ENCODE measurements at regions not wholly inside any gene's neighbourhood (a gene's known extent, or its start where the extent isn't known, plus 50 kb on each side); places are given as distances from the start of the nearest gene placed in this dataset.
A peak's percentile ranks its signal among the peaks of the same experiment; 100 is the strongest.

DNA sequence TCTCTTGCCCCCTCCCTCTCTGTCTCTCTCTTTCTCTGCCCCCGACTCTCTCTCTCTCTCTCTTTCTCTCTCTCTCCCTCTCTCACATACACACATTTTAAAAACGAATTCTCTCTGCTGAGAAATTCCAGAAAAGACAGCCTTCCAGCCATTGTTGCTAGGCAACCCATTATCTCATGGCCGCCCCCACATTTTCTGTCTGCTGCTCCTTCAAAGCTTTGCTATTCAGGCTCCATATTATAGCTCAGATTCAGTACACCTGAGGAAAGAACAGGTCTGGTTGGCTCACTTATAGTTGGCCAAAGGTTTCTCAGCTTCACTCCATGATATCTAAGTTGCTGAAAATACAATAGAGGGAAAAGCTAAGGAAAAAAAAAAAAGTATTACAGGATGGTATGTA lies 174.4 kb upstream of the RADX start:
- no peak overlapping the region for H3K4me3 ChIP-seq (ENCODE audit: low read depth, low read length)
- no peak overlapping the region for H3K27ac ChIP-seq (ENCODE audit: low read depth, low read length)
- no peak overlapping the region for H2AFZ ChIP-seq (ENCODE audit: low read length, unreplicated experiment)
- H3K4me1 ChIP-seq (ENCODE audit: control insufficient read depth, insufficient read depth, low read length, unreplicated experiment): no peaks in the 10 kb centered on the region
- H3K36me3 ChIP-seq (ENCODE audit: insufficient read depth, low read length): no peaks in the 10 kb centered on the region
- no peaks in the 10 kb centered on the region for H3K79me2 ChIP-seq (ENCODE audit: control insufficient read depth, insufficient read depth, low read length, unreplicated experiment)
- no peaks in the 10 kb centered on the region for H3K27me3 ChIP-seq (ENCODE audit: insufficient read depth, low read length)

DNA sequence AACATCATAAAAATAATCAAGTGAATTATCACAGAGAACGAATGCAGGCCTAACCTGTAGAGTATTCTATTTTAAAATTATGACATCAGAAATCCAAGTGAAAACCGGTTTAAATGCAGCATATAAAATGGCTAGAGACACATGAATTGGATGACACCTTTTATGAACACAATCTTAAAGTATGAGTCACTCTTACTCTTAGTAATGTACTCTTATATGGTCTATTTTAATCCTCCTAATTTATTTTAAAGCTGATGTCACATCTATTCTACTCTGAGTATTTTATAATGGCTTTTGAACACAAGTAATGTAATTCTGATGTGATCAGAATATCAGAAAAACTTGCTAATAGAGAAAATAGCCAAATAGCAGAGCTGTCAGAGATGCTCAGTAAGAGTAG lies 161.4 kb upstream of the RADX start:
- no peaks in the 10 kb centered on the region for H3K4me1 ChIP-seq (ENCODE audit: control insufficient read depth, insufficient read depth, low read length, unreplicated experiment)
- no peaks in the 10 kb centered on the region for H3K27me3 ChIP-seq (ENCODE audit: insufficient read depth, low read length)
- H3K4me3 ChIP-seq (ENCODE audit: low read depth, low read length): no peak overlapping the region
- H3K36me3 ChIP-seq (ENCODE audit: insufficient read depth, low read length): no peaks in the 10 kb centered on the region
- H3K79me2 ChIP-seq (ENCODE audit: control insufficient read depth, insufficient read depth, low read length, unreplicated experiment): no peaks in the 10 kb centered on the region
- no peak overlapping the region for H3K27ac ChIP-seq (ENCODE audit: low read depth, low read length)
- no peak overlapping the region for H2AFZ ChIP-seq (ENCODE audit: low read length, unreplicated experiment)

DNA sequence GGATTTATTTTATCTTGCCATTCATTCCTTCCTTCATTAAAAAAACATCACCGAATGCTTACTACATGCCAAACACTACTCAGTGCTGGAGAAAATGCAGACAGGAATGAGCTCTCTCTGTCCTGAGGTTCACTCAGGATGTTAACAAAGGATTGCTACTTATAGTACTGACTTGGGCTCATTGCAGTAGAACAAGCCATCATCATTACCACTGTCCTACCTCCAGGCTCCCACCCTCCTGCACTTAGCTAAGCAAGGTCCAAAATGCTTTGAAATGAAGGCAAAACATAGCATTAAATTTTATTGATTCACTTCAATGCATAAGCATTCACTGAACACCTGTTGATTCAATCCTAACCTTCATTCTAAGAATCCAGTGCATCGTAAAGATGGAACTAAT lies 159.8 kb upstream of the RADX start:
- no peaks in the 10 kb centered on the region for H3K36me3 ChIP-seq (ENCODE audit: insufficient read depth, low read length)
- H2AFZ ChIP-seq (ENCODE audit: low read length, unreplicated experiment): no peak overlapping the region
- no peak overlapping the region for H3K27ac ChIP-seq (ENCODE audit: low read depth, low read length)
- no peaks in the 10 kb centered on the region for H3K27me3 ChIP-seq (ENCODE audit: insufficient read depth, low read length)
- no peaks in the 10 kb centered on the region for H3K79me2 ChIP-seq (ENCODE audit: control insufficient read depth, insufficient read depth, low read length, unreplicated experiment)
- no peaks in the 10 kb centered on the region for H3K4me1 ChIP-seq (ENCODE audit: control insufficient read depth, insufficient read depth, low read length, unreplicated experiment)
- H3K4me3 ChIP-seq (ENCODE audit: low read depth, low read length): no peak overlapping the region

GRCh38 chrX:106454991-106455390 lies 156.8 kb upstream of the RADX start:
- Histone ChIP-seq H3K36me3 (ENCODE audit: insufficient read depth, low read length) (no peaks in the 10 kb centered on the region), H3K79me2 (ENCODE audit: control insufficient read depth, insufficient read depth, low read length, unreplicated experiment) (no peaks in the 10 kb centered on the region), H3K27me3 (ENCODE audit: insufficient read depth, low read length) (no peaks in the 10 kb centered on the region), H3K4me1 (ENCODE audit: control insufficient read depth, insufficient read depth, low read length, unreplicated experiment) (no peaks in the 10 kb centered on the region), H3K4me3 (ENCODE audit: low read depth, low read length) (no peak overlapping the region), H3K27ac (ENCODE audit: low read depth, low read length) (no peak overlapping the region), H2AFZ (ENCODE audit: low read length, unreplicated experiment) (no peak overlapping the region)

- H3K4me1 ChIP-seq (ENCODE audit: control insufficient read depth, insufficient read depth, low read length, unreplicated experiment): no peaks in the 10 kb centered on the region
- no peaks in the 10 kb centered on the region for H3K36me3 ChIP-seq (ENCODE audit: insufficient read depth, low read length)
- H2AFZ ChIP-seq (ENCODE audit: low read length, unreplicated experiment): no peak overlapping the region
- no peak overlapping the region for H3K4me3 ChIP-seq (ENCODE audit: low read depth, low read length)
- no peaks in the 10 kb centered on the region for H3K27me3 ChIP-seq (ENCODE audit: insufficient read depth, low read length)
- H3K27ac ChIP-seq (ENCODE audit: low read depth, low read length): no peak overlapping the region
- no peaks in the 10 kb centered on the region for H3K79me2 ChIP-seq (ENCODE audit: control insufficient read depth, insufficient read depth, low read length, unreplicated experiment)
Observed at GRCh38 chrX:106457802-106458201, 154.0 kb upstream of the RADX start.

DNA sequence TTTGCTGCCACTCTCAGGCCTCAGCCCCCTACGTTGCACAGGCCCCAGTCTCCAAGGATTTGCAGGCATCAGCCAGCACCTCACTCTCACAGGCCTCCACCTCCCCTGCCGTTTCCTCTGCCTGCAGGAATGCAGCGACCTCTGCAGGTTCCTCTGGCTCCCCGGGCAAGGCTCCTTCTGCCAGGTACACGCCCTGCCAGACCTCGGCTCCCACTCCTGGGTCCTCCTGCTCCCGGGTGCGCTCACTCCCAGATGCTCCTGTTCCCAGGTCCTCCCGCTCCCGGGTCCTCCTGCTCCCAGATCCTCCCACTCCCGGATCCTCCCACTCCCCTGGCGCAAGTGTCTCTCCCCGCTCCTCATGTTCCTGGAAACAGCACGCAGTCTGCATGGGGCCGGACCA lies 144.4 kb upstream of the RADX start:
- H3K79me2 ChIP-seq (ENCODE audit: control insufficient read depth, insufficient read depth, low read length, unreplicated experiment): no peaks in the 10 kb centered on the region
- H3K27me3 ChIP-seq (ENCODE audit: insufficient read depth, low read length): no peaks in the 10 kb centered on the region
- H2AFZ ChIP-seq (ENCODE audit: low read length, unreplicated experiment): no peak overlapping the region
- H3K4me1 ChIP-seq (ENCODE audit: control insufficient read depth, insufficient read depth, low read length, unreplicated experiment): no peaks in the 10 kb centered on the region
- no peak overlapping the region for H3K4me3 ChIP-seq (ENCODE audit: low read depth, low read length)
- no peaks in the 10 kb centered on the region for H3K36me3 ChIP-seq (ENCODE audit: insufficient read depth, low read length)
- H3K27ac ChIP-seq (ENCODE audit: low read depth, low read length): no peak overlapping the region

DNA sequence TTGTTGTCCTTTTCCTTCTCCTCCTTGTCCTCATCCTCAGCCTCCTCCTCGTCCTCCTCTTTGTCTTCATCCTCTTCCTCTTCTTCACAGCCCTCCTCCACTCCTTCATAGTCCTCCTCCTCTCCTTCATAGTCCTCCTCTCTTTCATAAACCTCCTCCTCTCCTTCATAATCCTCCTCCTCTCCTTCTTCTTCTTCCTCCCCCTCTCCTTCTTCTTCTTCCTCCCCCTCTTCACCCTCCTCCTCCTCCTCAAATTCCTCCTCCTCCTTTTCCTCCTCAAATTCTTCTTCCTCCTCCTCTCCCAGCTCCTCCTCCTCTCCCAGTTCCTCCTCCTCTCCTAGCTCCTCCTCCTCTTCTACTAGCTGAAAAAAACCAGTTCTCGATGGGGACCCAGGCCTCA lies 143.8 kb upstream of the RADX start:
- Histone ChIP-seq H2AFZ (ENCODE audit: low read length, unreplicated experiment) (no peak overlapping the region), H3K4me1 (ENCODE audit: control insufficient read depth, insufficient read depth, low read length, unreplicated experiment) (no peaks in the 10 kb centered on the region), H3K4me3 (ENCODE audit: low read depth, low read length) (no peak overlapping the region), H3K27me3 (ENCODE audit: insufficient read depth, low read length) (no peaks in the 10 kb centered on the region), H3K36me3 (ENCODE audit: insufficient read depth, low read length) (no peaks in the 10 kb centered on the region), H3K27ac (ENCODE audit: low read depth, low read length) (no peak overlapping the region), H3K79me2 (ENCODE audit: control insufficient read depth, insufficient read depth, low read length, unreplicated experiment) (no peaks in the 10 kb centered on the region)

- no peak overlapping the region for H3K27ac ChIP-seq (ENCODE audit: low read depth, low read length)
- no peak overlapping the region for H3K4me3 ChIP-seq (ENCODE audit: low read depth, low read length)
- H3K36me3 ChIP-seq (ENCODE audit: insufficient read depth, low read length): no peaks in the 10 kb centered on the region
- no peak overlapping the region for H2AFZ ChIP-seq (ENCODE audit: low read length, unreplicated experiment)
- no peaks in the 10 kb centered on the region for H3K4me1 ChIP-seq (ENCODE audit: control insufficient read depth, insufficient read depth, low read length, unreplicated experiment)
- no peaks in the 10 kb centered on the region for H3K79me2 ChIP-seq (ENCODE audit: control insufficient read depth, insufficient read depth, low read length, unreplicated experiment)
- H3K27me3 ChIP-seq (ENCODE audit: insufficient read depth, low read length): no peaks in the 10 kb centered on the region
Observed at GRCh38 chrX:106468433-106468832, 143.3 kb upstream of the RADX start.

- no peak overlapping the region for H2AFZ ChIP-seq (ENCODE audit: low read length, unreplicated experiment)
- H3K27me3 ChIP-seq (ENCODE audit: insufficient read depth, low read length): peaks cover 12% of the 10 kb centered on the region; the same call in 1 of the 2 replicates
- no peaks in the 10 kb centered on the region for H3K36me3 ChIP-seq (ENCODE audit: insufficient read depth, low read length)
- H3K4me3 ChIP-seq (ENCODE audit: low read depth, low read length): no peak overlapping the region
- H3K79me2 ChIP-seq (ENCODE audit: control insufficient read depth, insufficient read depth, low read length, unreplicated experiment): no peaks in the 10 kb centered on the region
- no peaks in the 10 kb centered on the region for H3K4me1 ChIP-seq (ENCODE audit: control insufficient read depth, insufficient read depth, low read length, unreplicated experiment)
- no peak overlapping the region for H3K27ac ChIP-seq (ENCODE audit: low read depth, low read length)
Observed at GRCh38 chrX:106479920-106480319, 131.9 kb upstream of the RADX start.

DNA sequence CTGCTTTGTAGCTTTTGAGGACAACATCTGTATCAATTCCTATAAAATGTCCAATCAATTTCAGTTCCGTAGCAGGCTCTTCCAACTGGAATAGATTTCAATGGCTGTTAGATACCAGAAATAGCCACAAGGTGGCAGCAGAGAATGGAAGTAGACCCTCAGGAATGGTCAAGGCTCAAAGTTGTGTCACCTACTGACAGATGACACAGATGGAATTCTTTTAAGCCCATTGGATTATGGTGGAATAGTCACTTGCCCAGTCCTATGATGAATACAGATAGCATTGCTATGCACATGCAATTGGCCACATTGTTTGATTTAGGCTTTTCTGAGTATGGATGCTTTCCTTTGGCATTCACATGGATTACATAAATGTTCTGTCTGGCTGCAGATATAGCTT lies 130.4 kb upstream of the RADX start:
- H3K4me3 ChIP-seq (ENCODE audit: low read depth, low read length): no peak overlapping the region
- no peaks in the 10 kb centered on the region for H3K79me2 ChIP-seq (ENCODE audit: control insufficient read depth, insufficient read depth, low read length, unreplicated experiment)
- H3K27ac ChIP-seq (ENCODE audit: low read depth, low read length): no peak overlapping the region
- H3K27me3 ChIP-seq (ENCODE audit: insufficient read depth, low read length): peaks cover 12% of the 10 kb centered on the region; the same call in 1 of the 2 replicates
- no peaks in the 10 kb centered on the region for H3K36me3 ChIP-seq (ENCODE audit: insufficient read depth, low read length)
- no peak overlapping the region for H2AFZ ChIP-seq (ENCODE audit: low read length, unreplicated experiment)
- H3K4me1 ChIP-seq (ENCODE audit: control insufficient read depth, insufficient read depth, low read length, unreplicated experiment): no peaks in the 10 kb centered on the region

- no peaks in the 10 kb centered on the region for H3K36me3 ChIP-seq (ENCODE audit: insufficient read depth, low read length)
- H3K27ac ChIP-seq (ENCODE audit: low read depth, low read length): no peak overlapping the region
- no peaks in the 10 kb centered on the region for H3K4me1 ChIP-seq (ENCODE audit: control insufficient read depth, insufficient read depth, low read length, unreplicated experiment)
- no peaks in the 10 kb centered on the region for H3K79me2 ChIP-seq (ENCODE audit: control insufficient read depth, insufficient read depth, low read length, unreplicated experiment)
- peak overlapping the region; percentile 44; the same call in 1 of the 2 replicates for H3K4me3 ChIP-seq (ENCODE audit: low read depth, low read length)
- no peaks in the 10 kb centered on the region for H3K27me3 ChIP-seq (ENCODE audit: insufficient read depth, low read length)
- no peak overlapping the region for H2AFZ ChIP-seq (ENCODE audit: low read length, unreplicated experiment)
Observed at GRCh38 chrX:106484233-106484632, 127.5 kb upstream of the RADX start.

Data from ACC112 (cell line).